ENCODE measurements at regions not wholly inside any gene's neighbourhood (a gene's known extent, or its start where the extent isn't known, plus 50 kb on each side); places are given as distances from the start of the nearest gene placed in this dataset.

- TF ChIP-seq, protein P1, sequence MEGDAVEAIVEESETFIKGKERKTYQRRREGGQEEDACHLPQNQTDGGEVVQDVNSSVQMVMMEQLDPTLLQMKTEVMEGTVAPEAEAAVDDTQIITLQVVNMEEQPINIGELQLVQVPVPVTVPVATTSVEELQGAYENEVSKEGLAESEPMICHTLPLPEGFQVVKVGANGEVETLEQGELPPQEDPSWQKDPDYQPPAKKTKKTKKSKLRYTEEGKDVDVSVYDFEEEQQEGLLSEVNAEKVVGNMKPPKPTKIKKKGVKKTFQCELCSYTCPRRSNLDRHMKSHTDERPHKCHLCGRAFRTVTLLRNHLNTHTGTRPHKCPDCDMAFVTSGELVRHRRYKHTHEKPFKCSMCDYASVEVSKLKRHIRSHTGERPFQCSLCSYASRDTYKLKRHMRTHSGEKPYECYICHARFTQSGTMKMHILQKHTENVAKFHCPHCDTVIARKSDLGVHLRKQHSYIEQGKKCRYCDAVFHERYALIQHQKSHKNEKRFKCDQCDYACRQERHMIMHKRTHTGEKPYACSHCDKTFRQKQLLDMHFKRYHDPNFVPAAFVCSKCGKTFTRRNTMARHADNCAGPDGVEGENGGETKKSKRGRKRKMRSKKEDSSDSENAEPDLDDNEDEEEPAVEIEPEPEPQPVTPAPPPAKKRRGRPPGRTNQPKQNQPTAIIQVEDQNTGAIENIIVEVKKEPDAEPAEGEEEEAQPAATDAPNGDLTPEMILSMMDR (conservative IDR thresholded peaks at IDR 0.05; ENCODE audit: low read depth, low read length) = no peak
- no peak for TF ChIP-seq EZH2 (IDR thresholded peaks at IDR 0.05; ENCODE audit: low read length, unreplicated experiment)
These were observed 50.3 kb upstream of the TOX3 start for GRCh38 chr16:52597073-52597771.

Data from PC-3 (cell line).